DOHH2 (cell line): ENCODE measurements at regions not wholly inside any gene's neighbourhood (a gene's known extent, or its start where the extent isn't known, plus 50 kb on each side); places are given as distances from the start of the nearest gene placed in this dataset.

ENCODE experiments used
- CTCF ChIP-seq: fragments of 200-600 bp; sonication (generic); IDR thresholded peaks from one replicate; pipeline ENCODE4 v1.5.1; 2014; ENCODE audit warnings: antibody characterized with exemption, mild to moderate bottlenecking, low read depth, low read length; ENCODE audit not compliant: poor library complexity, severe bottlenecking
- EZH2phosphoT487 ChIP-seq: fragments of 200-600 bp; sonication (generic); IDR thresholded peaks from 2 replicates; pipeline ENCODE4 v1.6.1; 2017; ENCODE audit warnings: borderline replicate concordance, mild to moderate bottlenecking, antibody characterized with exemption, low read length, moderate library complexity, mixed read lengths

GRCh38 chrX:120819126-120819525 is 56.5 kb downstream of the CT47B1 start:
- TF ChIP-seq CTCF (no peak), EZH2phosphoT487 (no peak)
